ENCODE measurements at regions not wholly inside any gene's neighbourhood (a gene's known extent, or its start where the extent isn't known, plus 50 kb on each side); places are given as distances from the start of the nearest gene placed in this dataset.

DNA sequence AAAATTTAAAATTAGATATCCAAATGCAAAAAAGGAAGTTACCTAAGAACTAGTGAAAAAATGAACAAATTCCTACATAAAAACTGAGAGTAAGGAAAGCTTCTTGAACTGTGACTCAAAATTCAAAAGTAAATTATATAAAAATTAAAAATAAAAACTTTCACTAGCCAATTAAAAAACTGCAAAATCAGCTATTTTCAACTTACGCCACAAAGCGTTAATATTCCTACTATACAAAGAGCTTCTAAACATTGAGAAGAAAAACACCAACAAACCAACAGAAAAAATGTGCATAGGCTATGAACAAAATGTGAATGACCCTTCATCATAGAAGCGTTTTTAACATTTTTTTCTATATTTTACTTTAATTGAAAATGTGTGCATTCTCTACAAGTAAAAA is 445.7 kb downstream of the CDH2 start:
- TF ChIP-seq POLR2A (IDR thresholded peaks at IDR 0.05) = no peak
- TF ChIP-seq, protein P1, sequence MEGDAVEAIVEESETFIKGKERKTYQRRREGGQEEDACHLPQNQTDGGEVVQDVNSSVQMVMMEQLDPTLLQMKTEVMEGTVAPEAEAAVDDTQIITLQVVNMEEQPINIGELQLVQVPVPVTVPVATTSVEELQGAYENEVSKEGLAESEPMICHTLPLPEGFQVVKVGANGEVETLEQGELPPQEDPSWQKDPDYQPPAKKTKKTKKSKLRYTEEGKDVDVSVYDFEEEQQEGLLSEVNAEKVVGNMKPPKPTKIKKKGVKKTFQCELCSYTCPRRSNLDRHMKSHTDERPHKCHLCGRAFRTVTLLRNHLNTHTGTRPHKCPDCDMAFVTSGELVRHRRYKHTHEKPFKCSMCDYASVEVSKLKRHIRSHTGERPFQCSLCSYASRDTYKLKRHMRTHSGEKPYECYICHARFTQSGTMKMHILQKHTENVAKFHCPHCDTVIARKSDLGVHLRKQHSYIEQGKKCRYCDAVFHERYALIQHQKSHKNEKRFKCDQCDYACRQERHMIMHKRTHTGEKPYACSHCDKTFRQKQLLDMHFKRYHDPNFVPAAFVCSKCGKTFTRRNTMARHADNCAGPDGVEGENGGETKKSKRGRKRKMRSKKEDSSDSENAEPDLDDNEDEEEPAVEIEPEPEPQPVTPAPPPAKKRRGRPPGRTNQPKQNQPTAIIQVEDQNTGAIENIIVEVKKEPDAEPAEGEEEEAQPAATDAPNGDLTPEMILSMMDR (IDR thresholded peaks at IDR 0.05 in 8 of 11, conservative IDR thresholded peaks at IDR 0.05 in 3 of 11) = no peak
- no peak for TF ChIP-seq POLR2AphosphoS5 (IDR thresholded peaks at IDR 0.05)

Measured in spleen (tissue), 7 donors.